ENCODE measurements at regions not wholly inside any gene's neighbourhood (a gene's known extent, or its start where the extent isn't known, plus 50 kb on each side); places are given as distances from the start of the nearest gene placed in this dataset.
"Not testable (repeated sequence)": the region's sequence is repeated elsewhere in the genome, so short reads cannot be mapped to it uniquely, and the experiment has no call there.

- TF ChIP-seq POLR2A (IDR thresholded peaks at IDR 0.05; ENCODE audit: low read length); GATA1 (IDR thresholded peaks at IDR 0.05; ENCODE audit: low read depth, low read length): not testable (repeated sequence)
Measured at GRCh38 chr10:29363930-29364329, 75.1 kb downstream of the LYZL1 start.

Data from erythroblast (primary cell).